GM19025 (cell line): ENCODE measurements at regions not wholly inside any gene's neighbourhood (a gene's known extent, or its start where the extent isn't known, plus 50 kb on each side); places are given as distances from the start of the nearest gene placed in this dataset.
"Not testable (repeated sequence)": the region's sequence is repeated elsewhere in the genome, so short reads cannot be mapped to it uniquely, and the experiment has no call there.

Source experiments
- ATAC-seq: cut with Tn5 transposase; IDR thresholded peaks from one replicate; pipeline ENCODE4 v1.9.1; 2021; ENCODE audit warnings: mild to moderate bottlenecking, low read depth, moderate library complexity; ENCODE audit not compliant: unreplicated experiment

DNA sequence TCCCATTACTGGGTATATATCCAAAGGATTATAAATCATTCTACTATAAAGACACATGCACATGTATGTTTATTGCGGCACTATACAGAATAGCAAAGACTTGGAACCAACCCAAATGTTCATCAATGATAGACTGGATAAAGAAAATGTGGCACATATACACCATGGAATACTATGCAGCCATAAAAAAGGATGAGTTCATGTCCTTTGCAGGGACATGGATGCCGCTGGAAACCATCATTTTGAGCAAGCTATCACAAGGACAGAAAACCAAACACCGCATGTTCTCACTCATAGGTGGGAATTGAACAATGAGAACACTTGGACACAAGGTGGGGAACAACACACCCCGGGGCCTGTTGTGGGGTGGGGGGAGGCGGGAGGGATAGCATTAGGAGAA is 57.0 kb upstream of the NEUROD1 start:
- ATAC-seq = not testable (repeated sequence)

DNA sequence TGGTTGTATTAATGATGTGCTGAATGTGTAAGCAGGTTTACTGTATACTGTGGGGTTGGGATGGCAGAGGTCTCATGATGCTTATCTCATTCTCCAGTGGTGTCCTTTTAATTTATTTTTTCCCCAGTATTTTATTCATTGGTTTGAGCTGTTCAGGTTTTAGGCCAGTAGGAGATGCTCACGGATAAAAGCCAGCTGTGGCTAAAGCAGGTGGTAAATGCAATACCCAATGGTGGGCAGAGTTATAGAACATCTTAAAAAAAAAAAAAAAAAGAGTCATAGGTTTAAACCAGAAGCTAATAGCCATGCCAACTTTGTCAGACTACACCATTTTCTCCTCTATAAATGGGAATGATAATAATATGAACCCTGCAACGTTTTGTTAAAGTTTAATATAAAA is 57.8 kb upstream of the NEUROD1 start:
- no peak for ATAC-seq

DNA sequence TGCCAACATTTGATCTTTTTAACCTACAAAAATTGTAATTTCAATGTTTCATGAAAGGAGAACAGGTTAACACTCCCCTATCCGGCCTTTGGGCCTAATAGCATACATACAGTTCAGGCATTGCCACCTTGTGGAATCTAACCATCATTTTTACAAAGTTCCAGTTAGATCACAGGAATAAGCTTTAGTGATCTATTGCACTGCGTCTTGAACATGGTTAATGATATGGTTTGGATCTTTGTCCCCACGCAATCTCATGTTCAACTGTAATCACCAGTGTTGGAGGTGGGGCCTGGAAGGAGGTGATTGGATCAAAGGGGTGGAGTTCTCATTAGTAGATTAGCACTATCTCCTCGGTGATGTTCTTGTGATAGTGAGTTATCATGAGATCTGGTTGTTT is 58.2 kb upstream of the NEUROD1 start:
- ATAC-seq = no peak

DNA sequence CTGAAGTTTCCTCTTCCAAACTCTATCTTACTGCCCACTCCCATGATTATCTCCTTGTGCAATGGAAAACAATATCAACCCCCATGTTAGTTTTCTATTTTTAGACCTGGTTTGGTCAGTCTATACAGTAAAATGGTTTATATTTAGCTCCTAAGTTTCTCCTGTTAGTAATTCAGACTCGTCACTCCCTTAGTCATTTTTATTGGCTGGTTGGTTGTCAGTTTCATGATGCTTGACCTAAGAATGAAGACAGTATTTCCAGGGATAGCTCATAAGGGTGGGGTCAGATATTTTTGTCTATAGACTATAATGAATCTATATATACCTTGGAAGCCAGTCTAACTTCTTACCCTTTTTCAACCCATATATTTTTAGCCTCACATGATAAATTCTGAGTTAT is 61.4 kb upstream of the NEUROD1 start:
- no peak for ATAC-seq

DNA sequence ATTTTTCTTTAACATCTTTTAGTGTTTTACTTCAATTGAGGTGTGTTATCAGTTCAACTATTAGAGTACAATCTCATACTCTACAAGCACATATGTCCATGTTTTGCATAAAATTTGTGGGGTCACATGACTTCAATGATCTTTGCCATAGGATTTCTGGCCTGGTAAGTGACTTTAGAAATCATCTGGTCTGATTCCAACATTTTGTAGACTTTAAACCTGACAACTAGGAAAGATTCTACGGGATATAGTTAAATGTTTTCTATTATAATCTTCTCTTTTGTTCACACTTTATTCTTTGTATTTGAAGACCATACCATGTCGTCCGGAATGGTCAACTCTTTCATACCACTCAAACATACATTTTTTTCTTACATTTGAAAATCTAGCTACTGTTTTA is 62.0 kb upstream of the NEUROD1 start:
- ATAC-seq = no peak

DNA sequence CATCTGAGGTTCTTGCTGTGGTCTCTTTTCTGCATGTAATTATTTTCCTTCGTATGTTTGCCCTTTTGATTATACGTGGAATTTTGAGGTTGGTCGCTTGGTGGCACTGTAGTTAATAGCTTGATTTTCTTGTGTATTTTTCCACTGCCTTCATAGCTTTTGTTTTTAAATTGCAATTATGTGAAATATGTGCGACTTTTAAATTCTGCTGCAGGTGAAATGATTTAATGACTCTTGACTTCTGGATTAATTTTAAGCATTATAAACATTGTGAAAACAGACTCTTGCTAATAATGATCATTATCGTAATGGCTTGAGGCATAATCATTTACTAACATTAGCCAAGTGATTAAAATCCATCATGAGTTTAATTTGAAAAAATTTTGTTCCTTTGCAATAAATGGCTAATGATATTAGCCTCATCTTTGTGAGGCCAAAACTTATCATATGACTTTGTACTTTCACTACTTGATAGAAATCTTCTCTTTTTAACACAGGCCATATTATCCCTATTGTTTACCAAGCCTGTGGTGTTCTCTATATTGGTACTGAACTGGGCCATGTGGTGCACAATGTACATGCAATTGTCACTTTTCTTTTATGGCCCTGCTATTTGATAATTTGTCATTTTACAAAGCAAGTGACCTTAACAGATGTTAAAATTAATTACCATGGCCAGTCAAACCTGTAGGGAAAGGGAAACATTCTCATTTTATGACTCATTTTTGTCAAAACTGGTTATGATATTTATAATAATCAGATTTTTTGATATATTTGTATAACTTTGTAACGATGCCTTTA is 62.8 kb upstream of the NEUROD1 start:
- ATAC-seq = no peak

DNA sequence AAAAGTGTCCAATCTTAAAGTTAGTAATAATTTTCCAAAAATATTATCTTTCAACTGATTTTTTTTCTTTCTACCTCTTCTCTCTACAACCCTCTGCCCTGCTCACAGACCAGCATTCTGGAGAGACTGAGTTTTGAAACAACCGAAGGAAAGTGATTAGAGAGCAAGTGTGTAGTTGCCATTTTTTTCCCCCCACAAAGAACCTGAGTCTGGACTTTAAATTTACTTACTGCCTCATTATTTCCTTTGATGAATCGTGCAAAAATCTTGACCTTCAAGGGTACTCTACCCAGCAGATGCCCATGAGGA is 63.4 kb upstream of the NEUROD1 start:
- no peak for ATAC-seq

DNA sequence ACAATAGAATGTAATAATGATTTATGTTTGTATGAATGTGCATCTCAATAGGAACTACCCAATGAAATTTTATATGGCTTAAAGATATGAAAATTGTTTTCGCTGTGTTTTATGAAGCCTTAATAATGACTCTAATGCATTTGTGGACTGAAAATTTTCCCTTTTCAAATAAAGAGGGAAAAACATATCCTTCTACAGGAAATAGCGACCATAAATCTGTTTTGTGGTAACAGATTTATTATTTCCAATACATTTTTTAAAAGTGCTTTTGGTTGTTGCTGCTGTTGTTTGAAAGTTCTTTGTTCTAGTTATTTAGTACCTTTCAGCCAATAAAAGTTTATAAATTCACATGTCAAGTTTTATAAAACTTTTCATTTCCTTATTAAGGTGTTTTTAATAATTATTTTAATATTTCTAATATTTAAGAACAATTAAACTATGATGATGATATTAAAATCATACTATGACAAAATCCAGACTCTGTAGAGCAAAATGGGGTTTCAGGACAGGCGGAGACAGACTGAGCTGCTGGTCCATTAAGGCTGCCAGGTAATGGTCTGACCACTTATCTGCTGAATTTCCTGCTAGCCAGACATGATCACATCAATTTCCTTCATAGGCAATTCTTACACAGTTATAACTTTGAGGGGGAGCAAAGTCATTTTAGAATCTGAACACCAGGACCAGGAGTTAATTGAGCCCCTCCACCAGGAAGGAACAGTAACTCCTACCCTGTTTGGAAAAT is 65.7 kb upstream of the NEUROD1 start:
- ATAC-seq = no peak

DNA sequence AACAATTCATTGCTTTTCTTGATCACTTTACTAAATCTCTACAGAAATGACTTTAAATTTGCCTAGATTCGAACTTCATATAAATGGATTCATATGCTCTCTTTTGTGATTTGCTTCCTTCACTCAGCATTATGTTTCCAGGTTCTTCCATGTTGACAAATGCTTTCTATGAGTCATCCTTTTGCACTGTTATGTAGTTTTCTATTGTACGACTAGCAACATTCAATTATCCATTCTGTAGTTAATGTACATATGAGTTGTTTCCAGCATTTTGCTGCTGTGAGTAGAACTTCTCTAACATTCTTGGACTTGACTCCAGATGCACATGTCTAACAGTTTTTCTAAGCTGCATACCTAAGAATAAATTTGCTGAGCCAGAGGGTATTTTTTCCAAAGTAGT is 66.5 kb upstream of the NEUROD1 start:
- ATAC-seq = no peak

DNA sequence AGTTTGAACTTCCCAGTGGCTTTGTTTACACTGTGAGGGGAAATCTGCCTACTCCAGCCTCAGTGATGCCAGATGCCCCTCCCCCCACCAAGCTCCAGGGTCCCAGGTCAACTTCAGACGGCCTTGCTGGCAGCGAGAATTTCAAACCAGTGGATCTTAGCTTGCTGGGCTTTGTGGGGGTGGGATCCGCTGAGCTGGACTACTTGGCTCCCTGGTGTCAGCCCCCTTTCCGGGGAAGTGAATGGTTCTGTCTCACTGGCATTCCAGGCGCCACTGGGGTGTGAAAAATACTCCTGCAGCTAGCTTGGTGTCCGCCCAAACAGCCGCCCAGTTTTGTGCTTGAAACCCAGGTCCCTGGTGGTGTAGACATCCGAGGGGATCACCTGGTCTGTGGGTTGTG is 70.0 kb upstream of the NEUROD1 start:
- no peak for ATAC-seq

DNA sequence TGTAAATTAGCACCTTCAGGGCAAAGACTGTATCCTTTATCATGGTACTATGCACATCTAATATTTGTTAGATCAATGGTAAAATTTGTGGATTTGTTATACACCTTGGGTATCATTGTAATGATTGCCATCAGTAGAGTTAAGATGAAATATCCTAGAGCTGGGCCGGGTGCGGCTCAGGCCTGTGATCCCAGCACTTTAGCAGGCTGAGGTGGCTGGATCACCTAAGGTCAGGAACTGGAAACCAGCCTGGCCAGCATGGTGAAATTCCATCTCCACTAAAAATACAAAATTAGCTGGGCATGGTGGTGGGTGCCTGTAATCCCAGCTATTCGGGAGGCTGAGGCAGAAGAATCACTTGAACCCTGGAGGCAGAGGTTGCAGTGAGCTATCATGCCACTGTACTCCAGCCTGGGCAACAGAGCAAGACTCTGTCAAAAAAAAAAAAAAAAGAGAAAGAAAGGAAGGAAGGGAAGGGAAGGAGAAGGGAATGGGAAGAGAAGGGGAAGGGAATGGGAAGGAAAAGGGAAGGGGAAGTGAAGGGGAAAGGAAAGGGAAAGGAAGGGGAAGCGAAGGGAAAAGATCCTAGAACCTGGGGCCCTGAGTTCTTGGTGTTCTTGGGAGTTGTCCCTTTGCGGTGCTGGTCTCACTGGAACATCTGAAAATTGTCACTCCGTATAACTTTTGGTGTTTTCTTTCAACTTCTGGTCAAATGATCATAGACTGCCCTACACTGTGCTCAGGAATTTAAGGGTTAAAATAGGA is 71.1 kb upstream of the NEUROD1 start:
- no peak for ATAC-seq

DNA sequence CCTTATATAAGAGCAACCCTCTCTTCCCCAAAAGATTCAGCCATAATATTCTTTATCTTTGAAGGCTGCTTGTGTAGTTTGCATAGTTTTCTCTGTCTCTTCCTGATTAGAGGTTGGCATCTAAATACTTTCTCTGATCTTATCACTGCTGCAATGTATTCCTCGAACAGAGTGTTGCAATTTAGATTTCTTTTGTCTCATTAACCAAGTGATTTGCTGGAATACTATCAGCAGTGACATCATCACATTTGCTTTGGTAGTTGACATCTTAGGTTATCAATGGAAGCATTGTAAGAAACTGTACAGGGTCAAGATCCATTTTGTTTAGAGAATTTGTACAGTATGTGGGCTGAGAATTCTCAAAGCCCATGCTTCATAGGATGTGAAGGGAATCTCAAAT is 72.0 kb upstream of the NEUROD1 start:
- ATAC-seq = no peak

DNA sequence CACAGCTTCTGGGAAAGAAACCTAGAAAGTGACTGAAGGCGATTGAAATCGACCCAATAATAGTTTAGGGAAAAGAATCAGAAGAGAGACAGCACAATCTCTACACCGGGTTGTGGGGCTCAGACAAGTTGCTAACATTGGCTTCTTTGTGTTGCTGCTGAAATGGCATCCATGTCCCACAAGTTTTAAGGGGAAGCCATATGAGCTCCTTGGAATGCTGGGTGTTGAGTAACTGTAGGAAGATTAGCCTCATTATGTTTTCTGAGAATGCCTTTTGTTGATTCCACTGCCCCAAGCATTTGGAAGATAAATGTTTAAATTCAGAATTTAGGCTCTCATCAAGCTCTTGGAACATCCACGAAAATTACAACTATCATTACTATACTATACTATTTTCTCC is 73.4 kb upstream of the NEUROD1 start:
- ATAC-seq = no peak

DNA sequence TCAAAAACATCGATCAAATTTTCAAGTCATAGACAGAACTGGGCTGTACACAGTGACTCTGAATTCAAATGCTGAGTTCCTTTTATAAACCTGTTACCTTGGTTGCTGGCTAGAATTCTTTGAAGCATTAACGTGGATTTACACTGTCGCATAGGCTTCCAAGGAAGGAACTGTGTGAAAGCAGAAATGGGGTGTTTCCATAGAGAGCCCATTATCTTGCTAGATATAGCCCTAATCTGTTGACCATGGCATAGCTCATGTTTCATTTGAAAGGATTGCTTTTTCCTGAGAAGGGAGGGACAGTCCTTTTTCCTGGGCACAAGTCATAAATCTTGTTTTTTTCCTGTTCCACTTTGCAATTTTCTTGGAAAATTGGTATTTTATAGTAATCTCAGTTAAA is 73.8 kb upstream of the NEUROD1 start:
- no peak for ATAC-seq

DNA sequence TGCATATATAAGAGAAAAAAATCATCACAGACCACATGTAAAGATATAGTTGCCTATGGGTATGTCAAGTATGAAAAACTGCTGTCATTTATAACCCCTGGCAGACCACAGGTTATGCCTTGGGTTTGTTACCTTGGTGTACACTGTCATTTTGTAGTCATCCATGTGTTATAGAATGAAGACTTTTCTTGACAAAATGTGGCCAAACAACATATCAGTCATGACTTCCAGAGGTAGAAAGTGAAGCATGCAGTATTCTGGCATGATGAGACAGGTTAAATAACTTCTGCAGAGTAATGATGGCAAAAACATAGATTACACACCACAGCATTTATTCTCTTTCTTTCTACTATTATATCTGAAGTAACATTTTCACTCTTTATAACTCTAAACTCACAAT is 74.9 kb upstream of the NEUROD1 start:
- no peak for ATAC-seq

DNA sequence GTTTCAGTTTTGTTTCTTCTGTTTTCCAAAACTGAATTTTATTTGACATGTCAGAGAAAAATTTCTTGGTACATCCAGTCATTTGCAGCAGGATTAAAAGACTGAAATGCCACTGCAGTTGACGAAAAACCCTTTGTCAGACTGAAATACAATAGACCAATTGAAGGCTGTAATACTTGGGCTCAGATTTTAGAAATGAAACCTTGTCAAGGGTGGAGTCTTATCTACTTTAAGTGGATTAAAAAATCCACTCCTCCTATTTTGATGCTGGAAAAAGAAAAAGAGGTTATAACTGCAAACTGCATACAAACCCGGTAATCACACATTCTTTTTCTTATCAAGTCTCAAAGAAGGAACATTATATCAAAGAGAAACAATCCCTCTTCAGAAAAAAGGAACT is 80.2 kb upstream of the NEUROD1 start:
- no peak for ATAC-seq

DNA sequence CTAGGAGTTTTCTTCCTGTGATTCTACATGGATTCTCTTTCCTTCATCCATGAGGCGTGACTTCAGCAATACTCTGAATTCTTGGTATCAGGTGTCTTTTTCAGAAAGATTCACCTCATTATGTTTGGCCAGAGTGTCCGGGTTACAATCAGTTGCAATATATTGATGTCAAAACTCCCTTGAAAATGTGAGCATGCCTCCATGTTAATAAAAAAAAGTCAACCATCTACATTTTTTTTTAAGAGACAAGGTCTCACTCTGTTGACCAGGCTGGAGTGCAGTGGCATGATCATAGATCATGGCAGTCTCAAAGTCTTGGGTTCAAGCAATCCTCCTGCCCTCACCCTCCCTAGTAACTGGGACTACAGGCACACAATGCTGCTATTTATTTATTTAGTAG is 80.9 kb upstream of the NEUROD1 start:
- no peak for ATAC-seq

DNA sequence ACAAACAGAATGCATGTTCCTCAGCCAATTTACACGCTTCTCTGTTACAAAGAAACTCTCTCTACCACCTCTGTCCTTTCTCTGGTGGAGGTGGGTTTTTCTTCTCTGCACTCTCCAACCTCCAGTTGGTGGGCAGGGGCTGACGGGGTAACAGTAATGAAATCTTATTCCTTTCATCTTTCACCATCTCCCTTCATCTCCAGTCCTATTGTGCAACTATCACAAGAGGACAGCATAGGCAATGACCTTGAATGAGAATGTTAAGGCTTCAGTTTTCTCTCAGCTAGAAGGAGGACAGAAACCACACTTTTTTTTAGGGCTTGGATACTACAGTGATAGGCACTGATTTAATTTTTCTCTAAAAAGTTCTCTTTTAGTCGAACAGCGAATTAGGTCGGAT is 81.7 kb upstream of the NEUROD1 start:
- no peak for ATAC-seq

DNA sequence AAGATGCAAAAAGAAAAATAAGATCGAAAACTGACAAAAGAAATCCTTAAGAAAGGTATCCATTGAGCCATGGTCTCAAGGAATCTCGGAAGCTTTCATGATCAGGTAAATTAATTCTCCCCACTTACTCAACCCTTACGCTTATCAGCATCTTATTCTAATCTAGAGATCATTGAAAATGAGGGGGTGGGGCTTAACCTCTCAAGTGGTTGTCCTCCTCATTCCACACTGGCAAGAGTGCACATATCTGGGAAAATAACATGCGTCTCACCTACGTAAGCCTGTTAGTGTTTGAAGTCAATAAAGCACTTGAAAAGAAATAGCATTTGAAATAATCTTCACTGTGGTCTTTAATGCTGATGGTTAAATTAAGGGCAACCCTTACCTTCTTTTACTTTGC is 82.5 kb upstream of the NEUROD1 start:
- no peak for ATAC-seq

DNA sequence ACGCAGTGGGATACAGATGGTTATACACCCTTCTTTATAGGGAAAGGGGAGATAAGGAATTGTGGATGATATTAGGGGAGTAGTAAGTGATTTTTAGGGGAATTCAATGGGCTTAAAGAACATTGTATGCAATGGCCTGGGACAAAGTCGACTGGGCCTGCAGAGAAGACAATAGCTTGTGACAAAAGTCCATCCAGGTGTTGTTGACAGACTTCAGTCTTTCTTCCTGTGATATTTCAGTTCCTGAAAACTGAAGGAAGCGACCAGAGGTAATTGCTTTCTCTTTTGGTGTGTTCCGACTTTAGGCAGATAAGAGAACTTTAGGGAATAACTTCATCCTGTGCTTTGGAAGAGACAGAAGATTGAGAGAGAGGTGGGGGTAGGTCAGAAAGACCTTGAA is 83.1 kb upstream of the NEUROD1 start:
- ATAC-seq = no peak

DNA sequence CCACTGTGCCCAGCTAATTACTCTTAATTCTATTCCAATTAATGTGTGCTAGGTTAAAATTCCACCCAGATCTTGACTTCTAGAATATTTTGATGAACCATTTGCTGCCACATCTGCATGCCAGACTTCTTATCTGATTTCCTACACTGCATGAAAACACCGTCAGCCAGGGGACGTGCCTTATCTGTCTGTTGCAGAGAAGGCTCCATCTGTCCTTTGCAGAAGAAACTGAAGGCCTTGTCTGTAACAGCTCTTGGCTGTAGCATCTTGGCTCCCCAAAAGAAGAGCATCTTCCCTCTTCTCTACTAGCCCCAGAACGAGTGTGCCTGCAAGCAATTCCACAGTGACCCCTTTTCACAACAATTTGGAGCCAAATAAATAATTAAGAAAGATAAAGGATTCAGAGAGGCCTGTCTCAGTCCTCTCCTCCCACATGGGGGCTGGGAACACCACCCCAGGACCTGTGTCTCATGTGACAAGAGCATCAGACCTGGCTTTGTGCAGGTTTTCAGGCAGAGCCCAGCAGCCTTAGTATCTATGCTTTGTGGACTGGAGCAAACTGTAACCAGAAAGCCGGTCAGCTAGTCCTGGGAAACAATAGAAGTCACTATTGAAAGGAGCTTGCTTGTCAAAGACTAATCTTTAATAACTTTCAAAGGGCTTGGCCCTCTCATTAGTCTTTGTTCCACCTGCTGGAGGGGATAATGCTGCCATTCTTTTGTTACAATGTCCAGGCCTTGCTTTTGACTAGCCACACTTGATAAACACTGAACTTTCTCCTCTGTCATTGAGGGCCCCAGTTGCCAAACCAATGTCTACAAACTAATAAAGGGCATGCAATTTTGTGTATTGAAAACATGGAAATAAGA is 84.0 kb upstream of the NEUROD1 start:
- no peak for ATAC-seq
